Germinal center (tissue), 1 donor: ENCODE measurements at regions not wholly inside any gene's neighbourhood (a gene's known extent, or its start where the extent isn't known, plus 50 kb on each side); places are given as distances from the start of the nearest gene placed in this dataset.

Experiments used
- DNase-seq: peaks from one replicate; pipeline ENCODE4 v3.0.0; 2012; ENCODE audit warnings: mixed read lengths, low spot score

DNA sequence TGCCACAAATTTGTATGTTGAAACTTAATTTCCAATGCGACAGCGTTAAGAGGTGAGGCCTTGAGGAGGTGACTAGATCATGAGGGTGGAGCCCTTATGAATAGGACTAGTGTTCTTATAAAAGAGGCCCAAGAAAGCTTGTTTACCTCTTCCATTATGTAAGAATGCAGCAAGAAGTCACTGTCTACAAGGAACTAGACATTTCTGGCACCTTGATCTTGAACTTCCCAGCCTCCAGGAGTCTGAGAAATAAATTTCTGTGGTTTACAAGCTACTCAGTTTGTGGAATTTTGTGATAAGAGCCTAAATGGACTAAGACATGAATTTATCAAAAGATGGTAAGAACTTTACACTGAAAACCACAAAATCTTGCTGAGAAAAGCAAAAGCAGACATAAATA, 173.6 kb upstream of the SGK1 start:
- DNase-seq: no peak

- no peak for DNase-seq
Observed at GRCh38 chr6:134482593-134483270, 164.8 kb upstream of the SGK1 start.

- no peak for DNase-seq
Observed at GRCh38 chr6:134481966-134482365, 164.1 kb upstream of the SGK1 start.

GRCh38 chr6:134480593-134480992, 162.7 kb upstream of the SGK1 start:
- no peak for DNase-seq

- no peak for DNase-seq
Observed at GRCh38 chr6:134478764-134479399, 161.0 kb upstream of the SGK1 start.

DNA sequence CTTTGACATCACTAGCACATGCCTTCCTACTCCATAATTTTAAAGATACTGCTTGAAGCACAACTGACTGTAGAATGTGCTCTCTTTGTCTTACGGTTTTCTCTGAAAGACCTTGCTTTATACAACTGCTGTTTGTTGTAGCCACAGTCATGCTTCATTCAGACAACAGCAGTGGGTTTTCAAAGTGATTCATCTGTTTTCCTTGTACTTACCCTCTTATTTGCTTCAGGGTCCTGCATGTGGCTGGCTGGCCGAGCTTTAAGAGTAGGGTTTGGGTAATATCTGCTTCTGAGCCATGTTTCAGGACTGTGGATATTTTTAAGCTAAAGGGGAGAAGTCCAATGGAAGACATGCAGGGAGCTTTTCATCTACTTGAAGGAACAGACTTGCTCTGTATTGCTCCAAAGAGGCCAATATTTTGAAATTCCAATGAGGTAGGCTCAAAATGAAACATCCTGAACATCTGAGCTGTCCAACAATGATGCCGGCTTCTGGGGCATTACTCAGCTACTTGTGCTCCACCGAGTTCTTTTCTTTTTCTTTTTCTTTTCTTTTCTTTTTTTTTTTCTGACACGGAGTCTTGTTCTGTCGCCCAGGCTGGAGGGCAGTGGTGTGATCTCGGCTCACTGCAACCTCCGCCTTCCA, 160.2 kb upstream of the SGK1 start:
- DNase-seq: no peak

GRCh38 chr6:134474955-134475354, 157.0 kb upstream of the SGK1 start:
- no peak for DNase-seq

DNA sequence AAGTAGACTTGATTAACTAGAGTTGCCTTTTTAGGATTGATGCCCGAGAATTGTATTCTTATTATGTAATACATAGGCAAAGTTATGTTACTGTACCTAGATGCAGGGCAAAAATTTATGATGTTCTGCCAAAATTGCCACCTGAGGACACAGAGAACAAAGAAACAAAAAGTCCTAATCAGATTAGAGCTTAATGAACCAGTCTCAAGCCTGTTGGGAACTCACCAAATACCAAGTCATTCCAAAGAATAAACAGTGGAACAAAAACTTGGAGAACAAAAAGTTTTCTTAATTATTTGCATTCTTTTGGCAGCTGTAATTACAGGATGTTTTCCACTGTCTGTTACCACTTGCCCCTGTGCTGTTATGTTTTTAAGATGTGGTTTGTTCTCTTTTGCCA, 154.7 kb upstream of the SGK1 start:
- no peak for DNase-seq

DNA sequence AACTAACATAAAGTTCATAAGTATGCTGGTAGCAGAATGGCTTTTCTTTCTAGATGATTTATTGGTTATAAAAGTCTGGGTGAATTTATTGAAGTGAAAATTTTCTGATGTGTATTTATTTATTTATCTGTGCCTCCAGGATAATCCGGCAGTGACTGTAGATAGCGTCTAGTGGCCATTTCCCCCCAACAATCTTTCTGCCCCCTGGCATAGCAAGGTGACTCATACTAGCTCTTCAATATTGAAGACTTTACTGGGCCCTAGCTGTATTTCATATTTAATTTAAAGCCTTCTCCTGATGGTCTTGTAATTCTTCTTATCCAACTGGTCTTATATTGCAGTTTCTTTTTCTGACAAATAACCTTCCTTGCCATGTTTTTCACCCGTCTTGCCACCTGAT, 154.1 kb upstream of the SGK1 start:
- DNase-seq: no peak

- no peak for DNase-seq
Observed at GRCh38 chr6:134470457-134470975, 152.6 kb upstream of the SGK1 start.

- DNase-seq: no peak
Observed at GRCh38 chr6:134469702-134470456, 152.0 kb upstream of the SGK1 start.

DNA sequence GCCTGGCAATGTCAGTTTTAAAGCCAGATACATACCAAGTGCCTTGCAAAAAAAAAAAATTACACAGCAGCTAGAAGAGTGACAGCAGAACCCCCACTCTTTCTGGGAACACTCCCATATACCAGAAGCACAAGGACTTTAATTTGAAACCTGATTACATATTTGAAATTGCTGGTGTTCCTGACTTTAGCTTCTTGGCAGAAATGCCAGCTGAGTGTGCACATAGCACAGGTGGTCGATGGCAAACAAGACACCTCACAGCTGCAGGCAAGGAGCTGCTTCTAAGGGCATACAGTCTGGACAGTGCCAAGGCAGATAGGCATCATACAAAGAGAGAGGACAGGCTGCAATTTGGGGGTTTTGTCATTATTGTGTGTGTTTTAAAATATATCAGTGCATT, 150.7 kb upstream of the SGK1 start:
- no peak for DNase-seq

DNA sequence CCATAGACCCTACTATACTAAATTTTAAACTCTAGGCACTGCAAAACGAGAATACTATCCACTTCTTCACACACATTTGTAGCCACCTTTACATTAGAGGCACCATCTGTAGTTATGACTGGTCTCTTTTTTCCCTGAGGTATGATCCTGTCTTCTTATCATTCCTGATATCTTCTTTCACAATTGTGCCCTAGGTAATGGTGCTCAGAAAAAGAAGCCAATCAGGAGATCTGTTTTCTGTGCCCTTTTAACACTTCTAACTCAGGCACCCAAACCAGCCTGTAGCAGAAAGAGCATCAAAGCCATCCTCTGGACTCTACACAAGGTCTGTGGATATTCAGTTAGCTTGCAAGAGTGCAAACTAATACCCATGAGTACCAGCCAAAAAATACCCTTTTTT, 149.7 kb upstream of the SGK1 start:
- DNase-seq: no peak

DNA sequence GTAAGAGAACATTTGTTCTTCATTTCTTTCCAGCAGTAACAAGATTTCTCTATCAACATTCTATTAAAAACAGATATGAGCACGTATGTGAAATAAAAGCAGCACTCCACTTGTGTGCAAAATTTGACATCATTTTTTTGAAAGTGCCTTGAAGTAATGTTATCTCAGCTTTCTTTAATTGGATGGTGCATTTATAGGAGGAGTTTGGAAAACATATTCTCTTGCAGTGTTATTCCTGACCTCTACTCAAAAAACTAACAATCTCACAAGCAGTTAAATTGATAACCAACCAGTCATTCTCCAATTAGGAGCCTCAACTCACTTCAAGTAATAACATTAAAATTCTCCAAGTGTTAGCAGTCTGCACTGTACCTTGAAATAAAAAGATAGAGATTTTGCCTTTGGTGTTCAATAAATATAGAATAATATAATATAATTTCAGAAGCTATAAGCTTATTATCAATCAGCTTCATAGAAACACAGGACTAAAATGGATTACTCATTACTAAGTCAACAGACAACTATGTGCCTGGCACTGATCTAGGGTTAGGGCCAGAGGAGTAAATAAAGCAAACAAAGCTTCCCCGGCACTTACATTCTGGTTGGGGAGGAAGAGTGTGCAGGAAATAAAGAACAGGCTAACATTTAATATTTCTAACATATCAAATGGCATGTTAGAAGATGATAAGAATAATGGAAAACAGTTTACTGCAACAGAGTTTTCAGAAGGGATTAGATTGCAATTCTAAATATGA, 149.0 kb upstream of the SGK1 start:
- DNase-seq: no peak

DNA sequence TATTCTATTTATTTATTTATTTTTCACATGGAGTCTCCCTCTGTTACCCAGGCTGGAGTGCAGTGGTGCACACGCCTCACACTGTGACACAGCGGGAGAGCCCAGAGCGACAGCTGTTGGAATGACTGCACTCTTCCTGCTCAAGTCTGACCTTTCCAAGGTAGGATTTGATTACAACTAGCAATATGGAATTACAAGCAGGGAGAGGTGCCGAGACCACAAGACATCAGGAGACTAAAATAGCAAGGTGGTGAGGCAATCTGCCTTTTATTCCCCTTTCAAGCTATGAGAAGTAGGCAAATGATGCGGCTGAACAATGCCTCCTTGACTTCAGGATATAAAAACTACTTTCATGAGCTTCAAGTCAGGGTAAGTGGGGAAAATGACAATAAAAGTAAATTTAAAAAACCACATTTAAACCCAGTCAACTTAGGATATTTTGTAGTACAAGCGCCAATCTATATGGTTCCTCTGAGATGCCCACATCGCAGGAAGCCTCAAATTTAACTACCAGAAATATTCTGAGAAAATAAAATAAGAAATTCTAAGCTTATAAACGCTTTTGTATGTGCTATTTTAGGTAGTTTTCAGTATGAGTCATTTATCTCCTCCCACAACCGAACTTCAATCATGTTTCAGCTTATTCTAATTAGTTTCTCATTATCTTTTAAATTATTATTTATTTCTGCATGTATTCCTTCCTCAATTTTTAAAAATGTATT, 146.9 kb upstream of the SGK1 start:
- no peak for DNase-seq

- no peak for DNase-seq
Observed at GRCh38 chr6:134458857-134459657, 141.1 kb upstream of the SGK1 start.

- DNase-seq: no peak
Observed at GRCh38 chr6:134457941-134458340, 140.0 kb upstream of the SGK1 start.

DNA sequence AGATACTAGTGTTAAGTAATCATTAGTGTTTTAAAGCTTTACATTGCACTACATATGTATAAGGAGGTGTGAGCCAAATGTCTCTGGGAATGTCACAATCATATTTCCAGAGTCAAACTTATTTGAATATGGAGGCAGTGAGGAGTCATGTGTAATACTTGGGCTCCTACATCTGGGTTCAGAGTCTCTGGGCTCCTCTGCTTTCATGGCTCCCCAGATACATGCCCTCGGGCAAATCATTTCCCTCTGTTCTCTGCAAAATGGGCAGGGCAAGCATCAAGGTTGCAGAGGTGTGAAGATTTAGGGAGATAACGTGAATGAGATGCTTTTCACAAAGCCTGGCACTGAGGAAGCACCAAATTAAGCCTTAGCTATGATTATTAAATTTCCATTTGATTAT, 138.3 kb upstream of the SGK1 start:
- DNase-seq: no peak

GRCh38 chr6:134455319-134455718, 137.4 kb upstream of the SGK1 start:
- no peak for DNase-seq

- DNase-seq: no peak
Observed at GRCh38 chr6:134454794-134455193, 136.9 kb upstream of the SGK1 start.
